Fibroblast of lung (primary cell): ENCODE measurements at regions not wholly inside any gene's neighbourhood (a gene's known extent, or its start where the extent isn't known, plus 50 kb on each side); places are given as distances from the start of the nearest gene placed in this dataset.

Source experiments
- DNase-seq, 2 donors: peaks; one replicate each; pipeline versions ENCODE4 v3.0.0 to v3.0.0-alpha.2; 2010; ENCODE audit warnings: low read depth in 2 of 2
- H2AFZ ChIP-seq: 2 replicates; pipeline ENCODE4 v1.5.1; 2012; ENCODE audit warnings: low read length, control low read depth, inconsistent platforms
- H3K27ac ChIP-seq: 2 replicates; pipeline ENCODE4 v1.5.1; 2011; ENCODE audit warnings: low read length, control low read depth; ENCODE audit not compliant: insufficient read depth
- H3K27me3 ChIP-seq: 2 replicates; pipeline ENCODE4 v1.5.1; 2011; ENCODE audit warnings: mild to moderate bottlenecking, low read length; ENCODE audit not compliant: control insufficient read depth, insufficient read depth
- H3K36me3 ChIP-seq: 2 replicates; pipeline ENCODE4 v1.5.1; 2011; ENCODE audit warnings: low read length; ENCODE audit not compliant: control insufficient read depth, insufficient read depth
- H3K4me1 ChIP-seq: 2 replicates; pipeline ENCODE4 v1.5.1; 2011; ENCODE audit warnings: low read length; ENCODE audit not compliant: control insufficient read depth, insufficient read depth; ENCODE audit errors: extremely low read depth
- H3K4me2 ChIP-seq: 2 replicates; pipeline ENCODE4 v1.5.1; 2011; ENCODE audit warnings: low read length, control low read depth; ENCODE audit not compliant: insufficient read depth; ENCODE audit errors: extremely low read depth
- H3K4me3 ChIP-seq, 4 experiments: fragments of 200-600 bp in 1 of 4; sonication (generic) in 1 of 4; replicated peaks in 1 of 4; 2 replicates each; pipeline ENCODE4 v1.5.1; 2011 to 2016; ENCODE audit warnings: low read length in 4 of 4, low read depth in 3 of 4, mild to moderate bottlenecking in 3 of 4, control low read depth in 2 of 4, inconsistent platforms in 1 of 4, mixed read lengths in 1 of 4; ENCODE audit not compliant: insufficient read depth in 1 of 4; ENCODE audit errors: control extremely low read depth in 1 of 4
- H3K79me2 ChIP-seq: 2 replicates; pipeline ENCODE4 v1.5.1; 2012; ENCODE audit warnings: mild to moderate bottlenecking, low read length, inconsistent platforms; ENCODE audit not compliant: control insufficient read depth, insufficient read depth
- H3K9ac ChIP-seq: 2 replicates; pipeline ENCODE4 v1.5.1; 2011; ENCODE audit warnings: mild to moderate bottlenecking, low read length, control low read depth; ENCODE audit not compliant: insufficient read depth
- H3K9me3 ChIP-seq: 2 replicates; pipeline ENCODE4 v1.5.1; 2012; ENCODE audit warnings: low read depth, low read length; ENCODE audit not compliant: control insufficient read depth, insufficient read depth
- H4K20me1 ChIP-seq: 2 replicates; pipeline ENCODE4 v1.5.1; 2011; ENCODE audit warnings: low read length; ENCODE audit not compliant: control insufficient read depth, insufficient read depth; ENCODE audit errors: extremely low read depth
- CTCF ChIP-seq, 2 donors: IDR thresholded peaks in 1 of 2; conservative IDR thresholded peaks in 1 of 2; 1 replicate in 1 of 2; 2 replicates in 1 of 2; pipeline ENCODE4 v1.5.1; 2011 to 2012; ENCODE audit warnings: low read length in 2 of 2, control low read depth in 1 of 2, inconsistent platforms in 1 of 2, low read depth in 1 of 2, mild to moderate bottlenecking in 1 of 2
- EZH2 ChIP-seq: IDR thresholded peaks from 2 replicates; pipeline ENCODE4 v1.5.1; 2012; ENCODE audit warnings: low read length, control low read depth, mild to moderate bottlenecking; ENCODE audit errors: missing control alignments

- TF ChIP-seq EZH2 = no peak
- TF ChIP-seq CTCF (conservative IDR thresholded peaks at IDR 0.05 in 1 of 2, IDR thresholded peaks at IDR 0.05 in 1 of 2; ENCODE audit: low read depth in 1 of 2, low read length in 2 of 2) = no peak
- Histone ChIP-seq H3K27ac (no peak overlapping the region), H3K79me2 (no peaks in the 10 kb centered on the region), H3K27me3 (no peaks in the 10 kb centered on the region), H3K36me3 (no peaks in the 10 kb centered on the region), H2AFZ (no peak overlapping the region), H3K4me1 (no peaks in the 10 kb centered on the region), H3K9ac (no peak overlapping the region), H3K4me2 (no peak overlapping the region), H4K20me1 (no peaks in the 10 kb centered on the region), H3K4me3 (no peak overlapping the region), H3K9me3 (no peaks in the 10 kb centered on the region)
- DNase-seq = no peak
Observed at GRCh38 chr13:65454403-65454802, 1775.7 kb downstream of the PCDH9 start.

GRCh38 chr13:65453982-65454381 is 1776.2 kb downstream of the PCDH9 start:
- no peak for TF ChIP-seq EZH2
- no peak for TF ChIP-seq CTCF (conservative IDR thresholded peaks at IDR 0.05 in 1 of 2, IDR thresholded peaks at IDR 0.05 in 1 of 2; ENCODE audit: low read depth in 1 of 2, low read length in 2 of 2)
- DNase-seq = no peak
- no peaks in the 10 kb centered on the region for H3K27me3 ChIP-seq
- no peaks in the 10 kb centered on the region for H4K20me1 ChIP-seq
- H3K9me3 ChIP-seq = no peaks in the 10 kb centered on the region
- H3K9ac ChIP-seq = no peak overlapping the region
- H2AFZ ChIP-seq = no peak overlapping the region
- H3K4me1 ChIP-seq = no peaks in the 10 kb centered on the region
- no peaks in the 10 kb centered on the region for H3K36me3 ChIP-seq
- H3K27ac ChIP-seq = no peak overlapping the region
- H3K4me2 ChIP-seq = no peak overlapping the region
- no peak overlapping the region for H3K4me3 ChIP-seq
- H3K79me2 ChIP-seq = no peaks in the 10 kb centered on the region

GRCh38 chr13:65445340-65445739 is 1784.8 kb downstream of the PCDH9 start:
- Histone ChIP-seq H2AFZ (no peak overlapping the region), H3K4me3 (no peak overlapping the region), H3K4me2 (no peak overlapping the region), H3K79me2 (no peaks in the 10 kb centered on the region), H3K9me3 (no peaks in the 10 kb centered on the region), H3K27ac (no peak overlapping the region), H3K36me3 (no peaks in the 10 kb centered on the region), H3K27me3 (no peaks in the 10 kb centered on the region), H3K4me1 (no peaks in the 10 kb centered on the region), H4K20me1 (no peaks in the 10 kb centered on the region), H3K9ac (no peak overlapping the region)
- DNase-seq = no peak
- TF ChIP-seq CTCF (conservative IDR thresholded peaks at IDR 0.05 in 1 of 2, IDR thresholded peaks at IDR 0.05 in 1 of 2; ENCODE audit: low read depth in 1 of 2, low read length in 2 of 2) = no peak
- TF ChIP-seq EZH2 = no peak
